Neural cell (in vitro differentiated cells): ENCODE measurements at regions not wholly inside any gene's neighbourhood (a gene's known extent, or its start where the extent isn't known, plus 50 kb on each side); places are given as distances from the start of the nearest gene placed in this dataset.

Source experiments
- TAF1 ChIP-seq: IDR thresholded peaks from 2 replicates; pipeline ENCODE4 v1.6.1; 2012; ENCODE audit warnings: low read depth
- TF ChIP-seq, protein P1 (sequence below): fragments of 450-650 bp; IDR thresholded peaks from 2 replicates; pipeline ENCODE4 v1.5.1; 2014; ENCODE audit warnings: antibody characterized with exemption, mild to moderate bottlenecking, moderate library complexity; ENCODE audit not compliant: poor library complexity, severe bottlenecking

DNA sequence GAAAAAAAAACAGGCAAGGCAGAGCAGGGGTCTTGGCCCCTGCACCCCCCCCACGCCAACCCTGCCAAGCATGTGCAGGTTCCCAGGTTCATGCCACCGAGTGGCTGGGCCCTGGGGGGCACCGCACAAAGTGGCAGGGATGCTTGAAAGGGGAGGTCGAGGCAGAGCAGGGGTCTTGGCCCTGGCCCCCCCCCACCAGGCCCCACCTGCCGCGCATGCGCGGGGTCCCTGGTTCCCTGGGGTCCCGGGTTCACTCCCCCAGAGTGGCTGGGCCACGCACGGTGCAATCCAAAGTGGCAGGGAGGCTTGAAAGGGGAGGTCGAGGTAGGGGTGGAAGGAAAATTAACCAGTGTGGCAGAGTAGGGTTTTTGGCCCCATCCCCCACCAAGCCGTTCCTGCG lies 312.2 kb downstream of the ALG10 start:
- TF ChIP-seq, protein P1, sequence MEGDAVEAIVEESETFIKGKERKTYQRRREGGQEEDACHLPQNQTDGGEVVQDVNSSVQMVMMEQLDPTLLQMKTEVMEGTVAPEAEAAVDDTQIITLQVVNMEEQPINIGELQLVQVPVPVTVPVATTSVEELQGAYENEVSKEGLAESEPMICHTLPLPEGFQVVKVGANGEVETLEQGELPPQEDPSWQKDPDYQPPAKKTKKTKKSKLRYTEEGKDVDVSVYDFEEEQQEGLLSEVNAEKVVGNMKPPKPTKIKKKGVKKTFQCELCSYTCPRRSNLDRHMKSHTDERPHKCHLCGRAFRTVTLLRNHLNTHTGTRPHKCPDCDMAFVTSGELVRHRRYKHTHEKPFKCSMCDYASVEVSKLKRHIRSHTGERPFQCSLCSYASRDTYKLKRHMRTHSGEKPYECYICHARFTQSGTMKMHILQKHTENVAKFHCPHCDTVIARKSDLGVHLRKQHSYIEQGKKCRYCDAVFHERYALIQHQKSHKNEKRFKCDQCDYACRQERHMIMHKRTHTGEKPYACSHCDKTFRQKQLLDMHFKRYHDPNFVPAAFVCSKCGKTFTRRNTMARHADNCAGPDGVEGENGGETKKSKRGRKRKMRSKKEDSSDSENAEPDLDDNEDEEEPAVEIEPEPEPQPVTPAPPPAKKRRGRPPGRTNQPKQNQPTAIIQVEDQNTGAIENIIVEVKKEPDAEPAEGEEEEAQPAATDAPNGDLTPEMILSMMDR, result no peak
- no peak for TF ChIP-seq TAF1
